PC-9 (cell line): ENCODE measurements at regions not wholly inside any gene's neighbourhood (a gene's known extent, or its start where the extent isn't known, plus 50 kb on each side); places are given as distances from the start of the nearest gene placed in this dataset.

Source experiments
- CTCF ChIP-seq: fragments of 200-600 bp; sonication (generic); conservative IDR thresholded peaks from 2 replicates; pipeline ENCODE4 v1.6.1; 2017; ENCODE audit warnings: mixed run types, antibody characterized with exemption, mild to moderate bottlenecking, moderate library complexity
- EZH2 ChIP-seq: fragments of 200-600 bp; sonication (generic); IDR thresholded peaks from 2 replicates; pipeline ENCODE4 v1.8.0; 2017; ENCODE audit warnings: antibody characterized with exemption, low read depth

- TF ChIP-seq EZH2 (no peak), CTCF (no peak)
Observed at GRCh38 chr14:43438056-43438455, 1069.0 kb downstream of the FSCB start.
